Epithelial cell of prostate (primary cell): ENCODE measurements at regions not wholly inside any gene's neighbourhood (a gene's known extent, or its start where the extent isn't known, plus 50 kb on each side); places are given as distances from the start of the nearest gene placed in this dataset.
"Not testable (repeated sequence)": the region's sequence is repeated elsewhere in the genome, so short reads cannot be mapped to it uniquely, and the experiment has no call there.

ENCODE experiments used
- DNase-seq: peaks from one replicate; pipeline ENCODE4 v3.0.0-alpha.2; 2011; ENCODE audit warnings: low read depth, low spot score
- H3K27ac ChIP-seq: fragments of 450-650 bp; 2 replicates; pipeline ENCODE4 v1.5.1; 2017; ENCODE audit warnings: mild to moderate bottlenecking

DNA sequence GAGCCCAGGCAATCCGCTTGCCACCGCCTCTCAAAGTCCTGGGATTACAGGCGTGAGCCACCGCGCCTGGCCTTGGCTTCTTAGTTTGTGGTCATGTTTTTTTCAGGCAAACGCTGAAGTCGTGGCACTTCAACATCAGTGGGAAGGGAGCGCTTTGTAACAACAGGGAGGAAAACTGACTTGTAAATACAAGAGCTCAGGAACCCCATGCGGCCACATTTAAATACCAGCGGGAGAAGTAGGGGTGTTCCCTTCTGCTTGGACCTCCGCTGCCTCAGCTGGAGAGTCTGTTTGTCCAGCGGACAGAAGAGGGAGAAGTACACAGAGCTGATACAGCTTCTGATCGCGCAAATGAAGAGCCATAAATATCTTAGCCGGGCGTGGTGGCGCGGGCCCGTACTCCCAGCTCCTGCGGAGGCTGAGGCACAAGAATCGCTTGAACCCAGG lies 108.7 kb upstream of the KMT2C start:
- H3K27ac ChIP-seq, result no peak overlapping the region
- no peak for DNase-seq

DNA sequence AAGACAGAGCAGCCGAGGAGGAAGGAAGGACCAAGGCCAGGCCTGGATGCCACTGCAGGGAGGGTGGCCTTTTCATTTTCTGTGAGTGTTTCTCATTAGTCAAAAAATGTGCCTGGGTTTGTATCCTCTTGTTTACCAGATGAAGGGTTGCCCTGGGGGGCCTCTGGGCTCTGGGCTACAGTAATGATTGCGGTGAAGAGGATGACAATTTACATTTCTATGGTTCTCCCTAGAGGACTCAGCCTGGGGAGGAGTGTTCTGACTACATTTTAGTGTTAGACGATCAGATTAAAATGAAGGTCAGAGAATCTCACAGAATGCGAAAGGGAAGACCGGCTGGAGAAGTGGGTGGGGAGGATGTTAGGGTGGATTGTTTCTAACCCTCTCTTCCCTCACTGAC lies 108.0 kb upstream of the KMT2C start:
- no peak for DNase-seq

DNA sequence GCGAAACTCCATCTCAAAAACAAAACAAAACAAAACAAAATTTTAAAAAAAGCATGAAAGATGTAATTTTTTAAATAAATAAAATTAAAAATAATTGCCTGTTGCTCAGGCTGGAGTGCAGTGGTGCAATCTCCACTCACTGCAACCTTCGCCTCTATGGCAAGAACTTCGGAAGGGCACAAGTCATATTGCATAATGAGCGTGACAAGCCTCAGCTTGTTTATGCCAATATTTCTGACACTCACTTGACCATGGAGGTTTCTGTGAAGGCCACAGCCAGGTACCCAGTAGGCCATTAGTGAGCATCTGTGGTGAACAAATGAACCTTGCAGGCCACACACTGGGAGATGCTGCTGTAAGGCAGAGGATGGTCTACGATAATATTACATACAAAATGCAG lies 106.1 kb upstream of the KMT2C start:
- no peak for DNase-seq
- H3K27ac ChIP-seq, result no peak overlapping the region

More for the DNA sequence above, 108.0 kb upstream of the KMT2C start:
- no peak overlapping the region for H3K27ac ChIP-seq

DNA sequence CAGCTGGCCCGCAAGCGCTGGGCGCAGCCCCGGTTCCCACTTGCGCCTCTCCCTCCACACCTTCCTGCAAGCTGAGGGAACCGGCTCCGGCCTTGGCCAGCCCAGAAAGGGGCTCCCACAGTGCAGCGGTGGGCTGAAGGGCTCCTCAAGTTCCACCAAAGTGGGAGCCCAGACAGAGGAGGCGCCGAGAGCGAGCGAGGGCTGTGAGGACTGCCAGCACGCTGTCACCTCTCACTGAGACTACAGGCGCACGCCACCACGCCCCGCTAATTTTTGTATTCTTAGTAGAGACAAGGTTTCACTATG lies 103.3 kb upstream of the KMT2C start:
- not testable (repeated sequence) for H3K27ac ChIP-seq, DNase-seq

DNA sequence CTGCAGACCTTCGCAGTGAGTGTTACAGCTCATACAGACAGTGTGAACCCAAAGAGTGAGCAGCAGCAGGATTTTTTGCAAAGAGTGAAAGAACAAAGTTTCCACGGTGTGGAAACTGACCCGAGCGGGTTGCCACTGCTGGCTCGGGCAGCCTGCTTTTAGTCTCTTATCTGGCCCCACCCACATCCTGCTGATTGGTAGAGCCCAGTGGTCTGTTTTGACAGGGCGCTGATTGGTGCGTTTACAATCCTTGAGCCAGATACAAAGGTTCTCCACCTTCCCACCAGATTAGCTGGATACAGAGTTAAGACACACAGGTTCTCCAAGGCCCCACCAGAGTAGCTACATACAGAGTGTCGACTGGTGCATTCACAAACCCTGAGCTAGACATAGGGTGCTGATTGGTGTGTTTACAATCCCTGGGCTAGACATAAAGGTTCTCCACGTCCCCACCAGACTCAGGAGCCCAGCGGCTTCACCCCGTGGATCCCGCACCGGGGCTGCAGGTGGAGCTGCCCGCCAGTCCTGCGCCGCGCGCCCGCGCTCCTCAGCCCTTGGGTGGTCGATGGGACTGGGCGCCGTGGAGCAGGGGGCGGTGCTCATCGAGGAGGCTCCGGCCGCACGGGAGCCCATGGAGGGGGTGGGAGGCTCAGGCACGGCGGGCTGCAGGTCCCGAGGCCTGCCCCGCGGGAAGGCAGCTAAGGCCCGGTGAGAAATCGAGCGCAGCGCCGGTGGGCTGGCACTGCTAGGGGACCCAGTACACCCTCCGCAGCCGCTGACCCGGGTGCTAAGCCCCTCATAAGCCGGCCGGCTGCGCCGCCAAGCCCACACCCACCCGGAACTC lies 102.8 kb upstream of the KMT2C start:
- DNase-seq, H3K27ac ChIP-seq: not testable (repeated sequence)

DNA sequence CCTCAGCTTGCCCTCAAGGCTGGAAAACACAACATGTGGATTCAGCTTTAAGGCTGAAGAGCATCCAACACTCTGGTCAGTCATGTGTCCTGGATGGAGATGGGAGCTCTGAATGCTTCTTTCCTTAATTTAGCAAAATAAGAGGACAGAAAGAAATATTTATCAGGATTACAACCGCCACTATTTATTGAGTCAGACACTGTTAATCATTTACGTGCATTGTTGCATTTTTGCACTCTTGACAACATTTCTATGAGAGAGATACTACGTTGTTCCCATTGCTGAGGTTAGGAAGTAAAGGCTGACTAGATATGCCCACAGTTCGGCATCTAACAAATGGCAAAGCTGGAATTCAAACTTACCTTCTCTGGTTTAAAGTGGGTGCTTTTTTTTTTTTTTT lies 101.8 kb upstream of the KMT2C start:
- H3K27ac ChIP-seq, result no peak overlapping the region
- DNase-seq, result no peak

DNA sequence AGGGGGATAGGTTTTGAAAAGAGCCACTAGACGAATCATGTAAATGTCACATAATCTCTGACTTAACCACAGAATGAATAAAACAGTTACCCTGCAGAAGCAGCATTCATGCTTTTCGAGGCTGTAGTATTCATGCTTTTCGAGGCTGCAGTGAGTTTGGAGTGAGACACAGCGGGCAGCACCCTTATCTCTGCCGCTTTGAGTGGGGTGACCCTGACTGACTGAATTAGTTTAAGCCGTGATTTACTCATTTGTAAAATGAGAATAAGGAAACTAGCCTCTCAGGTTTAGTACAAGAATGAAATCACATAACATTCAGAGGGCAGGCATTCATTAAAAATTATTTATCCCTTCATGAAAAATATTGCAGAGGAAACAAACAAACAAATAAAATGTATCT lies 92.8 kb upstream of the KMT2C start:
- H3K27ac ChIP-seq, result no peak overlapping the region
- DNase-seq, result no peak

DNA sequence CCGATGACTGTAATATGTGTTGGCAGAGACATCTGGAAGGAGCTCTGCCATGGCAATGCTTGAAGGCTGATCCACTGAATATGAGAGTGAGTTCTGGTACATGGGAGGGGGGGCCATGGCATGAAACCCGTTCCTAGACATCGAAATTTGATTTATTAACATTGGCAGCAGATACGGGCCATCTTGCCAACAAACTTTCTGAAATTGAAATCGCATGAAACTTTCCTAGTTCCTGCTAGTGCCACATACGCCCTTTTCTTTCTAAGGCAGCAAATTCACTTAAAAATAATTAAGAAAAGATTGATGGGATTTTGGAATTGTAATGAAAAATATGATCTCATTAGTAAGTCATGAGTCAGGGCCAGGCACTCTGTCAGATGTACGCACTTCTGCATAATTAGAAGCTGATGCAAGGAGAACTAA lies 91.8 kb upstream of the KMT2C start:
- no peak for DNase-seq
- H3K27ac ChIP-seq, result no peak overlapping the region

DNA sequence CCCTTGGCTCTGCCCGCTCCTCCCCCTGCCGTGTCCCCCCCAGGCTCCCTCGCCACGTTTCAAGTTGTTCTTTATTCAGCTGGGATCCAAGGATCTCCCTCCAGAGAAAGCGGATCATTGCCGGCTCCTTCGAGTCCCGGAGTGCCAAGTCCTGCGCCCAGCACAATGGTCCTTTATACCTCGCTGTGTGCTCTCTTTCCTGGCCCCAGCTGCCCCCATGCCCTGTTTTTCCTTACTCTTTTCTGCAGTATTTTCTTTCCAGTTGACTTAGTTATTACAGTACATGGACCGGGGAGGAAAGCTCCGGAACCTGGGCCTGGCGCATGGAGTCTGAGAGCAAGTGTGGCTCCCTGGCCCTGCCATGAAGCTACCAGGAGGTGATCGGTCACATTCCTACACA lies 88.1 kb upstream of the KMT2C start:
- DNase-seq, result no peak
- H3K27ac ChIP-seq, result no peak overlapping the region

DNA sequence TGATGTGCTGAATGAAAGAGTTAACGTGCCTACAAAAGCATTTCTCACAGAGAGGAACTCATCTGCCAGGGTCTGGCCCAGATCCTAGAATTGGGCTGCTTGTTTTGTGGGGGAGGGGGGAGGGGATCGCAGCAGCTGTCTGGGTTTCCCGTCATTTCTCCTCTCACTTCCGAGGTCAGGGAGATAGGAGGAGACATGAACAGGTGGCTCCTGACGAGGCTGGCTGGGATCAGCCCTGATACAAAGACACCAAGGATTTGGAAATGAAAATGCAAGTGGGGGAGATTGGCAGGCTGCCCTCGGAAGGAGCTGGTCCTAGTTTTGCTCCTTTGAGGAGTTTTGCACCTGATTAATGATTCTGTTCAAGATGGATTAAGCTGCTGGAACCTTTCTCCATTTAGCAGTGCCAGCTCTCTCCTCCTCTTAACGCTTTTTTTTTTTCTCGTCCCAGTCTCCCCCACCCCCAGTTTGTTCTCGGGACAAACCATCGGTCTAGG lies 86.8 kb upstream of the KMT2C start:
- H3K27ac ChIP-seq, result no peak overlapping the region
- DNase-seq, result no peak

DNA sequence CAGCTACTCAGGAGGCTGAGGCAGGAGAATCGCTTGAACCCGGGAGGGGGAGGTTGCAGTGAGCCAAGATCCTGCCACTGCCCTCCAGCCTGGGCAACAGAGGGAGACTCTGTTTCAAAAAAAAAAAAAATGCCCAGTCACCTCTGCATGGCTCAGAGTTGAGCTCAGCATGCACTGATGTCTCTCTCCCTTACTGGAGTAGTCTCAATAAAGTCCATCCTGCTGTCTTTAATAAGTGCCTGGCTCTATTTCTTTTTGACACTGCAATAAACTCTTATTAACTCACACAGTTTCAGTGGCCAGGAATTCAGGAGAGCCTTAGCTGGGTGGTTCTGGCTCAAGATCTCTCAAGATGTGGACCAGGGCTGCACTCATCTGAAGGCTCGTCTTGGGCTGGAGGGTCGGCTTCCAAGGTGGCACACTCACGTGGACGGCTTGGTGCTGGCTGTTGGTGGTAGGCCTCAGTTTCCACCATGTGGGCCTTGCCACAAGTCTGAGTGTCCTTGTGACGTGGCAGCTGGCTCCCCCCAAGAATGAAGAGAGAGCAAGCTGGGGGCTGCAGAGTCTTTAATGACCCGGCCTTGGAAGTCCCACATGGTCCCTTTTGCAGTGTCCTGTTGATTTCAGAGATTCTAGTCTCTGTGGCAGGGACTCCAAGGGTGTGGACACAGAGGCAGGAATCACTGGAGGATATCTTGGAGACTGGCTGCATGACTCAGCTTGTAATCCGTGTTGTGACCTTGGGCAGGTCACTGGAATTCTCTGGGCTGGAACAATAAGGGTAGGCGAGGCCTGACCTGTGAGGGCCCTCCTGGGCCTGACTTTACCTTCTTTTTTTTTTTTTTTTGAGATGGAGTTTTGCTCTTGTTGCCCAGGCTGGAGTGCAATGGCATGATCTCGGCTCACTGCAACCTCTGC lies 85.9 kb upstream of the KMT2C start:
- no peak for DNase-seq
- no peak overlapping the region for H3K27ac ChIP-seq

DNA sequence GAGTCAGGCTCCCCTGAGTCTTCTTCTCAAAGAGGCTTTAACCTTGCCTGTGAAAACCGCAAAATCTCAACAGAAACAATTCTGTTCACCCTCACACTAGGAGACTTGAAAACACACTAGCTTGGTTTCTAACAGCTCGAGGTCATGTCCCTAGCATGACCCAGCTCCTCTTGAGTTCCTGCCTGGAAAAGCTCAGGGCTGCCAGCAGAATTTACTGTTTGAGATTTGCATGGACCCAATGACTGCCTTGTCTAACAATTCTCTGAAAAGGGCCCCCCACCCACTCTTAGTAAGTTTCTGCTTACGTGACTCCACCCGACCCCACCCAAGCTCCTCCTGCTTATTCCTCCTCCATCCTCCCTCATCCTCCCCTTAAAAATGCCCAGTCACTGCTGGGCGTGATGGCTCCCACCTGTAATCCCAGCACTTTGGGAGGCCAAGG lies 85.1 kb upstream of the KMT2C start:
- H3K27ac ChIP-seq, result no peak overlapping the region
- no peak for DNase-seq

DNA sequence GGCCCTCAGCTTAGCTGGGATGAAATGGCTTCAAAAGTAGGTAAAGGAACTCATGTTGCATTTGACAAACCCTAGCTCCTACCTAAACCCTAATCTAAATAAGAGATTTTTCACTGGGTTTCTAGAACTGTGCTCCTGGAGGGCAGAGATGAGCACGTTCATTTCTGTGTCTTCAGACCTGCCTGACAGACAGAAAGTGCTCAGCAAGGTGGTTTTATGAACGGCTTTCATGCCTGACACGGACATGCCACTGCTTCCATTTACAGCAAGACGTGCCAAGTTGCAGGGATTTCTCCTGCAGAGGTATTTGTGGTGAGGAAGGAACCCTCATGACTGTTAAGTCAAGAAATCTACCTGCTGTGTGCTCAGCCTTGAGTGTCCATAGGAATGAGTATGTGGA lies 83.5 kb upstream of the KMT2C start:
- no peak for DNase-seq
- H3K27ac ChIP-seq, result no peak overlapping the region

DNA sequence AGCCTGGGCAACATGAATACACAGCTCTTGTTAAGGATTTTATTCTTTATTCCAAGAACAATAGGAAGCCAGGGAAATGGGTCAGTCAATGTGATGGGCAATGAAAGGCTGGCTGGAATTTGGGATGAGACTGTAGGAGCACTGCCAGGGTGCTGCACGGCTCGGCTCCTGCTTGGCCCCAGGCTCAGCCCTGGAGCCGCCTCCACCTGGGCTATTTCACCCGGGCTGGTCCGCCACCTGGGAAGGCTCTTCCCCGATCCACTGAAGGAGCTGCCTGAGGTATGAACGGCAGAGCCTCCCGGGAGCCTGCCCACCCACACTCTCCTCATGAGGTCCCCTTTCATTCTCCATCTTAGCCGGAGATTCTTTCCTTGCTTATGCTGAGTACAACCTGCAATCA lies 80.4 kb upstream of the KMT2C start:
- DNase-seq, result no peak
- no peak overlapping the region for H3K27ac ChIP-seq

DNA sequence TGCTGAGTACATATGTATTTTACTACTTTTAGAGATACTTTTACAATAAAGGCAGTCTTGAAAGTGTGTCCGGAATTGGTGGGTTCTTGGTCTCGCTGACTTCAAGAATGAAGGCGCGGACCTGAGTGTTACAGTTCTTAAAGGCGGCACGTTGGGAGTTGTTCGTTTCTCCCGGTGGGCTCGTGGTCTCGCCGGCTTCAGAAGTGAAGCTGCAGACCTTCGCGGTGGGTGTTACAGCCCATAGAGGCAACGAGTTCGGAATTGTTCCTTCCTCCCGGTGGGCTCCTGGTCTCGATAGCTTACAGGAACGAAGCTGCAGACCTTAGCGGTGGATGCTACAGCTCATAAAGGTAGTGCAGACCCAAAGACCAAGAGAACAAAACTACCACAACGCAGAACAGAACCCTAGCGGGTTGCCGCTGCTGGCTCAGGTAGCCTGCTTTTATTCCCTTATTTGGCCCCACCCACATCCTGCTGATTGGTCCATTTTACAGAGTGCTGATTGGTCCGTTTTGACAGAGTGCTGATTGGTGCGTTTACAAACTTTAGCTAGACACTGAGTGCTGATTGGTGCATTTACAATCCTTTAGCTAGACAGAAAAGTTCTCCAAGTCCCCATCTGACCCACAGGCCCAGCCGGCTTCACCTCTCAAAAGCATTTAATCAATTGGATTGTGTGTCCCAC lies 79.6 kb upstream of the KMT2C start:
- H3K27ac ChIP-seq, DNase-seq: not testable (repeated sequence)

DNA sequence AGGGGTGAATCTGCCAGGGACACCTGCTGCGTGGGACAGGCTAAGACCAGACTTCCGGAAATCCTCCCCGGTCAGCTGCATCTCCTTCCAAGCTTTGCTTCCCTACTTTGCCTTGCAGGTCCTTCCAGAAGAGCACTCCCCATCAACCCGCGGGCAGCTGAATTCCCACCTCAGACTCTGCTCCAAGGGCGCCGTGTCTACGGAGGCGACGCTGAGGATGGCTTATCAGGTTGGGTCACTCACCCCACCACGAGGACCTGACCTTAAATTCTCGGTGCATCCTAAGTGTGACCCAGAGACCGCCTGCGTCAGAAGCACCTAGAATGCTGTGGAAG lies 78.9 kb upstream of the KMT2C start:
- H3K27ac ChIP-seq, result no peak overlapping the region
- no peak for DNase-seq

DNA sequence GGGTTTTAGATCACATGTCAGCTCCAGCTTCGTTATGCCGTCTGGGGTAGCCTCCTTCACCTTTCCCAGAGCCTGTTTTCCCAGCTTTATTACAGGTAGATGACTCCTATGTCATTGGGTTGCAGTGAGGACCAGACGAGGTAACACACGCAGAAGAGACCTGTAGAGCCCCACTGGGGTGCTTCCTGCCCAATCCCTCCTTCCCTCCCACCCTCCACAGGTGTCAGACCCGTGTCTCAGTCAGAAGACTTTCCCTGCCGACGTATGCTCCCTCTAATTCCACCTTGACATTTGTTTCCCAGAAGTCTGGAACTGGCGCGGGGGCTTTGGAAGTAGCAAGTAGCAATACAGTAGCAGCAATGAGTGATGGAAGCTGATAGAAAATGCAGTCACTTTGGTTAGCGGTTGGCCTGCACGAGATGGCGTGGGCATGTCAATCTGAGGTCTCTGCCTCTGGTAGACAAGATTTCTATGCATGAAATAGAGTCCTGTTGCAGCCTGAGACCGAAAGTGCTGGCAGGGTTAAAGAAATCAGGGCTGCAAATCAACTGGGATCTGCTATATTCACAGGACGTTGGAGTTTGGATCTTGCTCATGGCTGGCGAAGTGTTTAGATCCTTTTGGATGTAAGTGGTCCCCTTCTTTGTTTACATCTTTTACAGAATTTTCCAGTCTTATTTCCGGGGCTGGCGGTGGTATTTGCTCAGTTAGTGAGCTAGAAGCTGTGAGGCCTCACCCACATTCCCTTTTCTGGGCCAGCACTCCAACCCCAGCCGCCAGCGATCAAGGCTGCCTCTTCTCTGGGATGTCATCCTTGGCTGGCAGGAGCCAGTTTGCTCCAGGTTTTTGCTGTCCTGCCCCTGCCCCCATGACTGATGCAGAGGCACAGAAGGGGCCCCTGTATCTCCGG lies 78.3 kb upstream of the KMT2C start:
- H3K27ac ChIP-seq, result no peak overlapping the region

DNA sequence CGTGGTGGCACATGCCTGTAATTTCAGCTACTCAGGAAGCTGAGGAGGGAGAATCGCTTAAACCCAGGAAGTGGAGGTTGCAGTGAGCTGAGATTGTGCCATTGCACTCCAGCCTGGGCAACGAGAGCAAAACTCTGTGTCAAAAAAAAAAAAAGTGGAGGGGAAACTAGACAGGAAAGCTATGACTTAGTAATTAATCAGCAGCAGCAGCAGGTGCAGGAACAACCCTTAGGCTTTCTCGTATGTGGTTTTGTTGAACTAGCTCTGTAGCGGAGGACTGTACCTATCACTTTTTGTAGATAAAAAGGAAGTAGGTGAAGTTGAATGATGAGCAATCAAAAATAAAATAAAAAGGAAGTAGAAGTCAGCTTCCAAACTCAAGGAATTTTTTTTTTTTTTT lies 76.9 kb upstream of the KMT2C start:
- no peak for DNase-seq
- no peak overlapping the region for H3K27ac ChIP-seq

More for the DNA sequence above, 78.3 kb upstream of the KMT2C start:
- no peak for DNase-seq

DNA sequence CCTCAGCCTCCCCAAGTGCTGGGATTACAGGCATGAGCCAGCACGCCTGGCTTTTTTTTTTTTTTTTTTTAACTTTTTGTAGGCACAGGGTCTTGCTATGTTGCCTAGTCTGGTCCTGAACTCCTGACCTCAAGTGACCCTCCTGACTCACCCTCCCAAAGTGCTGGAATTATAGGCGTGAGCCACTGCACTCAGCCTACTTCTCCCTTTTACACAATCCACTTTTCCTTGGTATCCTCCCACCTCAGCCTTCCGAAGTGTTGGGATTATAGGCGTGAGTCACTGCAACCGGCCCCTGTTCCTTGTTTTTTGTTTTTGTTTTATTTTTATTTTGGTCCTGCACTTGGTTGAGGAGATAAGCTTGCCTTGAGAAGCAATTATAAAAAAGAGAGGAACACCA lies 75.9 kb upstream of the KMT2C start:
- no peak overlapping the region for H3K27ac ChIP-seq
- no peak for DNase-seq

DNA sequence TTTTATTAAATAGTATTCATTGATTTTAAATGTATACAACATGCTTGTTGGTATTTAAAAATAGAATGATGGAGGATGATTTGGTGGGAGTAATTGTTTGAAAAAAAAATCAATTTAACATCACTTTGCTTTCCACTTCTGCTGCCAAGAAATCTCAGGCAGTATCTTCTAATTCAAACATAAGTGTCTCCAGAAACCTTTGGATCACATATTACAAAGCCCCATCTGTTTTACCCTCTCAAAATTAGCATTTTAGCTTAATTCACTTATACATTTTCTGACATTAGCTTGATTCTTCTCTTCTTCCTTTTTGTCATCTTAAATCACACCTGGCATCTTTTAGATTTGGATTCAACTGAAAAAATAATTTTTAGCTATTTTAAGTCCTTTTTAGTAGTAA lies 72.9 kb upstream of the KMT2C start:
- no peak for DNase-seq
- H3K27ac ChIP-seq, result no peak overlapping the region
